ENCODE measurements at regions not wholly inside any gene's neighbourhood (a gene's known extent, or its start where the extent isn't known, plus 50 kb on each side); places are given as distances from the start of the nearest gene placed in this dataset.
"Not testable (repeated sequence)": the region's sequence is repeated elsewhere in the genome, so short reads cannot be mapped to it uniquely, and the experiment has no call there.

GRCh38 chr9:13810510-13810909, 503.4 kb downstream of the NFIB start:
- no peak for TF ChIP-seq CTCF (IDR thresholded peaks at IDR 0.05)
- TF ChIP-seq ZFX (IDR thresholded peaks at IDR 0.05; ENCODE audit: borderline replicate concordance) = no peak
- no peak overlapping the region for H3K27ac ChIP-seq

DNA sequence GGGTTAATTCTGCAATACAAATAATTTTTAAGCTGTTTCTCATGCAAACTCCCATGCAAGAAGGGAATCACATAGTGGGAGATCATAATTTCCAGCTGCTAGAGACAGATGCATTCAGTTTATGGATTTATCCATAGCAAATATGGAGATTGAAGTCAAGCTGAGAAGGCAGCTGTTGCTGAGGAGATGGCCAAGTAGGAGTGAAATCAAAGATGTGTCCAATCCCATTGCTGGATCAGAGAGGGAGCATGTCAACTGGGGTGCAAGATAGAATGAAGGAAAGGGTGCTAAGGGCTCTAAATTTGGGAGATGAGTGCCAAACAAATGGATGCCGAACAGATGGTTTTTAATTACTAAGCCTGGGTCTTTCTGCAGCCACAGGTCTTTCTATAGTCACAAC, 504.5 kb downstream of the NFIB start:
- TF ChIP-seq ZFX (IDR thresholded peaks at IDR 0.05; ENCODE audit: borderline replicate concordance) (no peak), CTCF (IDR thresholded peaks at IDR 0.05) (no peak)
- no peak overlapping the region for H3K27ac ChIP-seq

- TF ChIP-seq ZFX (IDR thresholded peaks at IDR 0.05; ENCODE audit: borderline replicate concordance) (no peak), CTCF (IDR thresholded peaks at IDR 0.05) (no peak)
Measured at GRCh38 chr9:13807118-13807517, 506.8 kb downstream of the NFIB start.

GRCh38 chr9:13806714-13807113, 507.2 kb downstream of the NFIB start:
- H3K27ac ChIP-seq = no peak overlapping the region
- TF ChIP-seq CTCF (IDR thresholded peaks at IDR 0.05) = no peak
- no peak for TF ChIP-seq ZFX (IDR thresholded peaks at IDR 0.05; ENCODE audit: borderline replicate concordance)

More at GRCh38 chr9:13807118-13807517, 506.8 kb downstream of the NFIB start:
- no peak overlapping the region for H3K27ac ChIP-seq

DNA sequence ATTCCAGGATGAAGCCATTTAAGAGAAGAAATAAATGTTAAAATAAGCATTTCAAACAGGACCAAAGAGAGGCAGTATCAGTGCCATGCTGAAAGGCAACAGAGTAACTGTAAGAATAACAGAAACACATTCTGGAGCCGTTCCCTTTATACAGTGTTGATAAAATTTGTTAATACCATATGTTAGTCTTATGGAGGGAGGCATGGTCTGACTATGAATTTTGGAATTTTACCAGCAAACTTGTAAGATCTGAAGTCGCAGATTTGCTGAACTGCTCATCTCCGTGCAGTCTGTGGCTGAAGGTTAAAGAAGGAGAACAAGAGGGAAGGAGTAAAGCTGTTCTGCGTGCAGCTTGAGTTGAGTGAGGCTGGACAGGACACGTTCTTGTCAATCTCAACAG, 508.4 kb downstream of the NFIB start:
- no peak for TF ChIP-seq ZFX (IDR thresholded peaks at IDR 0.05; ENCODE audit: borderline replicate concordance)
- TF ChIP-seq CTCF (IDR thresholded peaks at IDR 0.05) = no peak
- H3K27ac ChIP-seq = no peak overlapping the region

GRCh38 chr9:13804532-13804931, 509.4 kb downstream of the NFIB start:
- TF ChIP-seq ZFX (IDR thresholded peaks at IDR 0.05; ENCODE audit: borderline replicate concordance) (no peak), CTCF (IDR thresholded peaks at IDR 0.05) (no peak)
- no peak overlapping the region for H3K27ac ChIP-seq

DNA sequence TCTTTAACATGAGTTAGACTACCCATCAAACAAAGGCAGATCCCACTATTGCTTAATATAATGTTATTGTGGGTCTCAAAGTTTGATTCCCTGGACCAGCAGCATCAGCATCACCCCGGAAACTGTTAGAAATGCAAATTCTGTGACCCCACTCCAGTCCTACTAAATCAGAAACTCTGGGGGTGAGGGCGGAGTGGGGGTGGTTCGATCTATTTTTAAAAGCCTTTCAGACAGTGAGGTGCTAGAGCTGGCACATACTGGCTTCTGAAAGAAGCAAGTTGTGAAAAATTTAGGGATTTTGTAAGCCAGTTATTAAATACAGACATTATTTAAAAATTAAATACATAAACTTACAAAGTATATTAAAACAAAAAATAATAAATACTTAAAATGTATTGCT, 513.2 kb downstream of the NFIB start:
- TF ChIP-seq ZFX (IDR thresholded peaks at IDR 0.05; ENCODE audit: borderline replicate concordance) (no peak), CTCF (IDR thresholded peaks at IDR 0.05) (no peak)
- H3K27ac ChIP-seq = no peak overlapping the region

- H3K27ac ChIP-seq = not testable (repeated sequence)
Measured at GRCh38 chr9:13797701-13798100, 516.2 kb downstream of the NFIB start.
